Activated T-cell treated with anti-CD3 and anti-CD28 coated beads for 48 hours (primary cell): ENCODE measurements at regions not wholly inside any gene's neighbourhood (a gene's known extent, or its start where the extent isn't known, plus 50 kb on each side); places are given as distances from the start of the nearest gene placed in this dataset.

Experiments used
- DNase-seq: peaks from one replicate; pipeline ENCODE4 v3.0.0-alpha.2; 2020; ENCODE audit warnings: low read depth

DNA sequence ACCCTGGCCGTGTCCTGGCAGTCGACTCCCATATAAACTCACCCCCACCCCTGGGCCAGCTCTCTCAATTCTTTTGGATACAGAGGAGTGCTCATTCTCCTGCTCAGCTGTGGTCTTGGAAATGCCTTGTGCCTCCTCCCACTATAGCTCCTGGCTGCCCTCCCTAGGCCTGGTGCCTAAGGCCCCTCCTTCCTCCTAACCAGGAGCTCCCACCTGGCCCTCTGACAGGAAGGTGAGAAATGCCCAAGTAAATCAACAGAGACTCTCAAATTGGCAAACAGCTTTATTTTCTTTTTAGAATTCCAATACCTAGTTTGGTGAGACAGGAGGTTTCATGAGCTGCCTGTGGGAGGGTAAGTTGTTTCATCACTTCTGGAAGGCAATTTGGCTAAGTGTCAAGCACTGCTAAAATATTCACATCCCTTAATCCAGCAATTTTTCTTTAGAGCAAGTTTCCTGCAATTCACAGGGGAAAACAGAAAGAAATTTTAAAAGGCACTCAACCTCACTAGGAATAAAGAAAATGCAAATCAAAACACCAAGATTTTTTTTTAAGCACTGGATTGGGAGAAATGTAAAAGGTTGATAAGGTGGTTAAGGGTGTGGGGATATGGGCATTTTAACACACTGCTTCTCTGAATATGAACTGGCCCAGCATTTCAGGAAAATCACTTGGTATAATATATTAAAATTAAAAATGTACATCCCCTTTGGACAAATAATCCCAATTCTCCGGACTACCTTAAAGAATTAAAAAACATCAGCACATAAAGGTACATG, 209.7 kb upstream of the ARHGAP20 start:
- DNase-seq = no peak

DNA sequence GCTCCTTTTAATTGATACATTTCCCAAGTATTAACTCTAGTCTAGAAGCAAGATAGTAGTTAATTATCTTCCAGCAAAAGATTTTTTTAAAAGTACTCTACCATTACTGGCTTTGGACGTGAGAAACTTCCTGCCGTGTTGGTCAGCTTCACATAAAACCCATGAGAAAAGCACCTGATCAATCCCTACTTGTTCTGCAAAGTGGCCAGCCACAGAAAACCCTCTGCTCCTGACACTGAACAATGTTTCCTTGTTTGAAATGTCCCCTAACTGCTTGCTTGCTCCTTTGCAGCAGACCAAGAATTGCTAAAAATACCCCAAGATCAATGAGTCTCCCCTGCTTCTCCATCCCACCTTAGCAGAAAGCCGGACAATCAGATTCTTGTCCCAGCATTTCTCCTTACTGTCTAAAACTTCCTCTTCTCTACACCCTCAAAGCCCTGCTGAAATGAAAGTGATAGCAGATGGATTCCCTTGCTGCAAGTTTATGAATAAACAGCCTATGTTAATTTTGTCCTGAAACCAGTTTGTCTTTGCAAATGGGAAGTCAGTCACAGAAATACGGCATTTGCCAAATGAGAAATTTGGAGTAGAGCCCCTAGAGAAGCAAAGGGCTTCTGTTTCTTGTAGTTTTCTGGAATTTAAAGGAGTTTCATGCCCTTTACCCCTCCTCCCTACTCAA, 207.1 kb upstream of the ARHGAP20 start:
- DNase-seq = no peak

DNA sequence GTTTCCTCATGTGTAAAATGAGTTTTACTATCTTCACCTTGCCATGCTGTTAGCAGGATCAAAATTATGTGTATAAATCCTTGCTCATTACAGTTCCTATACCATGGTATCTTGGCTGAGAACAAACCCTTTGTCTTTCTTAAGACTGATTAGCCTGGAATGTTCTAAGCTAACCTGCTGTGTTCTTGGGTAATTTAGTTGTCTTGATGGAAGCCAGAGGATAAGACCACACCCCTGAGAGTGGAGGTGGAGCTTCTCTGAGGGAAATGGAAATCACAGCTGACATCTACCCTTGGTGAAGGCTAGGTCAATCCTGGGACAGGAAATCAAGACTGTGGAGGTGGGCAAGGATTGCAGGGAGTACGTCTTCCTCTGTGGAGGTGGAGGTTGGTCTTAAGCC, 206.1 kb upstream of the ARHGAP20 start:
- DNase-seq = no peak

DNA sequence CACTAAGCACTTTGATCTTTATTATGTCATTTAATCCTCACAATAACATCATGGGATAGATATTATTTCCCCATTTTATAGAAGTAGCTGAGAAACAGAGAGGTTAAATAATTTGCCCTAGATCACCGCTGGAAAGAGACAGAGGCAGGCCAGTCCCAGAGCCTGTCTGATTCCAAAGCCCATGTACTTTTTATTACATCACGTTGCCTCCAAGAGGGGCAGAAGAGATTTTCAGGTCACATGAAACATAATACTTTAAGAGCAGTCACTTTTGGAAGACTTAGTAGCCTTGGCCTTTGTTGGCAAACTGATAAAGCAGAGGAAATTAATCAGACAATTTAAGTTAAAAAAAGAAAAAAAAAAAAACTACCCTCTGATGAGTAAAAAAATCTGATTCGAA, 200.2 kb upstream of the ARHGAP20 start:
- DNase-seq = no peak

GRCh38 chr11:110910384-110910783, 198.1 kb upstream of the ARHGAP20 start:
- no peak for DNase-seq

DNA sequence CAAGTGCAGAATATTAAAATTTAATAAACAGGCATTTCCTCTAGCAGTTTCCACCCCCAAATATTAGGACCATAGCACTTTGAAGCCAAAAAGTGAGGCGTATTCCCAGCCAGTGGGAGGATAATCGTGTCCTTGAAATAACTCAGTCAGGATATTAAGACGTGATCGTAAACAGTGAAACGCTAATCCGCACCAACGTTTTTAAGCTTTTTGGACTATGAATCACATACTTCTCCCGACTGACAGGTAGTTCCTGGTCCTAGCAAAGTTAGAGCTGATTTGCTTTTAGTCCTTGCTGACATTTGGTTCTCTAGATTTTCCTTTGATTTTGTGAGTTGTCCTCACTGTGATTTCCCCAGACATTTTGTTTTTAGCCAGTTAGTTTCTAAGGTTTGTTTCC, 197.1 kb upstream of the ARHGAP20 start:
- no peak for DNase-seq

DNA sequence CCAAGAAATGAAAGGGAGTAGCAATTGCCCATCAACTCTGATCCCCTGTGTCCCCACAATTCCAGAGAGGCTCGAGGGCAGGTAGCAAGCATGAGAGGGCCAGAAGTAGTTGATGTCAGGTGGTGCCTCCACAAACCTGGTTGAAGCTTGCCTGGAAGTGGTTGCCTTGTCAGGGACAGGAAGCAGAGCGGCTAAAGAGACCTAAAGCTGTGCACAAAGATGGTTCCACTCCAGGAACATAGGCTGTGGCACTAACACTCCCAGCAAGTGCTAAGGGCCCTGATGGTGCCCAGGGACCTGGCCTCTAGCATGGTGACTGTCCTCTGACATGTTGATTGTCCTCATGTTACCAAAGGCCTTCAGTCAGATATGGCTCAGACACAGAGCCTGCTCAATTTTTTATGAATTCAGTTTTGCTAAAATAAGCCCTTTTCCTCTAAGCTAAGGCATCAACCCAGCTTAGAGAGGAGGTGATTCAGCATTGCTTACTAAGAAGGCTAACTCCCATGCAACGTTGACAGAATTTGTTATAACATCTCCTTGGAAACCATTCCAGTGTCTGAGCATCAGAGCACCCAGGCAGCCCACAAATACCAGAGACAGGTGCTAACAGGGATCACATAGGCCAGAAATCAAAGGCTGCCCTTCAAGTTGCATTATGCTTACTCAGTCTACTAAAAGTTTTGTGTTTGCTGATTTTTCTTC, 196.3 kb upstream of the ARHGAP20 start:
- no peak for DNase-seq

DNA sequence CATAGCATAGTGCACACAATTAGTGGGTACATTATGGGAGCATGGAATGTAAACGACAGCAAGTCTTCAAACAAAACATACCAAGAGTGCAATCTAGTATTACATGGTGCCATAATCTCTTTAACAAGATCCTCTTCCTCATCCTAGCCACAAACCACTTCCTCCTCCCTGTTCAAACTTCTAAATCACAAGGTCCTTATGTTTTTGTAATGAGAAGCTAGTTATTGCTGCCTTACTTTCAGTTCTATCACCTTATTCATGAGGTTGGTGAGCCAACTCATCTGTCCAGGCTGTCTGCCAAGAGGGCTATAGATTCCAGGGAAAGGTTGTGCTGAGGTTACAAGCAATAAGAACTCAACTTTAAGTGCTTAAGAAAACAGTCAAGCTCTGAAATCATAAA, 195.4 kb upstream of the ARHGAP20 start:
- DNase-seq = no peak

DNA sequence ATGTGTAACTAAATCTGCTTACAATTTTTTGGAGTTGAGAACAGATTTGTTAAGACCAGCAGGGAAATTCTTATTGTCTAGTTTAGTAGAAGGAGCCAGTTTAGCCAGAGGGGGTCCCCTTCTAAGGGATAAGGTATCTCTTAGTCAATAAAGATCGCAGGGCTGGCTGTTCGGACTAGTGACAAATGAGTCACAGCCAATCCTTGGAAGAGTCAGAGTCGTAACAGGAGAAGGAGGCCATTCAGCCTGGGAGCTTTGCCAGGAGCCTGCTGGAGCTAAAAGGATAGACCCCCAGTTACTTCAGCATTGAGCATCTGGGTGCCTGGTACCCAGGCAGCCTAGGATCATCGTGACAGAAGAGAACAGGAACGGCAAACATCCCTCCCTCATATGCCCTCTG, 191.6 kb upstream of the ARHGAP20 start:
- no peak for DNase-seq

DNA sequence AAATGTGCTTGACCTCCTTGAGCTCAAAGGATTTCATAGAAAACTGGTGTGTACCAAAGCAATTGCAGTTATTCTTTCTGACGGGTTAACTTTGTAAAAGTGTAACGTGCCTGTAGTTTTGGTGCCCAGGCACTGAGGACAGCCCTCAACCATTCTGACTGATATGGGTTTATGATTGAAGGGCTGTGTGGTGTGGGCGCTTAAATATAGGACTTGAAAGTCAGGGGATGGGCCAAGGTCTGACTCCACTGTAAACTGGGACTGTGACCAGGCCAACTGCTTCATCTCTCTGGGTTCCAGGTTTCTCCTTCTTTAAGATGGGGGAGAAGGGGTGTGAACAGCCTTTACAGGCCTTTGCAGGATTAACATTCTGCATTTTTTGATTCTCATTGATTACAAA, 191.1 kb upstream of the ARHGAP20 start:
- DNase-seq = no peak

DNA sequence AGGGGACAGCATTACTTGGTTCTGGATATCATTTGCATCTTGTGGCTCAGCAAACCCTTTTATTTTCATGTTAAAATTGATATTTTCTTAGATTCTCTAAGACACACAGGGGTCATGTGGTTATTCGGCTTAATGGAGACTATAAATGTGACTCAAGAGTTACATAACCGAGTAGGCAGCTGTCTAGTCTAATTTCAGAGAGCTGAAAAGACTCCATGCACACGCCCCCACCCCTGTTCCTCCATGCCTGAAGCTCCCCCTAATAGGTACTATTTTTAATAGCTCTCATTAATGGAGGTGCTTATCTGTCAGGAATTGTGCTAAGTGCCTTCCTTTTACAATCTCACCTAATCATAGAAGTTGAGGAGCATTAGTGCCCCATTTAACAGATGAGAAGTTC, 189.2 kb upstream of the ARHGAP20 start:
- DNase-seq = no peak

DNA sequence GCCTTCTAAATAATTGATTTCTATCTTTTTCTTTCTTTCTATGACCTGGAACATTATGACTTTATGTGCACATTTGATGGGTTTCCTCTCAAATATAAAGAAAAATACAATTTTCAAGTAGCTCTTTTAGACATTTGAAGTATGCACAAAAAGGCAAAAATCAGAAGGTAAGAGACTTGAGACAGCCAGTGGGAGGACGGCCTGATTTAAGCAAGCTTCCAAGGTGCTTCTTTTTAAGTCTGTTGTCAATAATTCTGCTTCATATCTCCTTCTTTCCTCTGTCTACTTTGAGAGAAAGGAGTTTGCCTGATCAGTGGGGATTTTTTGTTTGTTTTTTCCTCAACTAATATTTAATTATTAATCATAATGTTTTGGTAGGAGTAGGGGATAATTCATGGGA, 188.2 kb upstream of the ARHGAP20 start:
- no peak for DNase-seq

DNA sequence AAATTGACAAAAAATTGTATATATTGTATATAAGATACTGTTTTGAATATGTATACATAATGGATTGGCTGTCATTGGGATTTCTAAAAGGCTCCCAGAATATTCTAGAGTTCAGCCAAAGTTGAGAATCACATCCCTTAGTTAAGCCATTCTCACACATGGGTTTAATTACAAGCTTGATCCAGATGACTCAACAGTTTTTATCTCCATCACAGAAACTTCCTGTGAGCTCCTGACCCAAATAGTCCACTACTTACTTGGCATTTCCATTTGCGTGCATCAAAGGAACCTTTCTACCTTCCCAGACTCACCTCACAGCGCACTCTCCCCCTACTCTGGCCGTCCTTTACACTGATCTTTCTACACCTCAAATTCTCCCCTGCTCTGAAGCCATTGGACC, 184.8 kb upstream of the ARHGAP20 start:
- DNase-seq = no peak

GRCh38 chr11:110896358-110896757, 184.1 kb upstream of the ARHGAP20 start:
- no peak for DNase-seq

DNA sequence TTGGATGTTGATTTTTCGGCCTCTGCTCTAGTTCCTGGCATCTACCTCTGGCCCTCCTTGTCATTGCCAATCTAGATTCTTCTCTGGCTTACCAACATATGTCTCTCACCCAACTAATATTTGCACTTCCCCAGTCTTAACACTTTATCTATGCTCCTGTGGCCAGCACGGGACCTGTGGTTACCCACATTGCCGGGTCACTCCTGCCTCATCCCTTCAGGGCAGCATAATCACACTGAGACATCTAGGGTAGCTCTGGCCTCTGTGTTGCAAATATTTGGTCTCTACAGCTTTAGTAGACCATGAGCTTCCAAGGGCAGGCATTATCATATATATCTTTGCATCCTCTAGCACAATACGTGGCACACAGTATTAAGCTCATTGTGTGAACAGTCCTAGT, 182.0 kb upstream of the ARHGAP20 start:
- no peak for DNase-seq

DNA sequence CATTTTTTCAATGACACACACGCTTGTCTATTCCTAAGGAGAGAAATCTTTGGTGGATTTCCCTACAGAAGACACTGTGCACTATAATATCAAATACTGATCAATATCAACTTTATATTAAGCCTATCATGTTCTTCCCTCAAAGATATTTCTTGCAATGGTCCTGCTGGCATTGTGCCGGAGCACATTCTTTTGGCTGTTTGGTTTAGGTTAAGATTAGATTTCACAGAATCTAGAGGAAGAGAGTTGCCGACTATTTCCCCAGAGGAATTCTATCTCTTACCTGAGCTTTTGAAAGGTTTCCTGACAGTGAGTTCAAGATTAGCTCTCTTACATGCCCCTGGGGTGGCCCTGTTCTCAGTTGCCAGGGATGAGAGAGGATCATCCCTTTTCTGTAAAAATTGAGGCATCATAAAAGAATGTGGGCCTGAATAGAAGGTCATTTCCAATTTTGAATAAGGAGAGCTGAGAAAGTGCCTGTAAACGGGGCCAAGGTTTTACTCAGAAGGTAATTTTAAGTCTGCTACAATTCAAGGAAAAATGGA, 180.6 kb upstream of the ARHGAP20 start:
- DNase-seq = no peak

DNA sequence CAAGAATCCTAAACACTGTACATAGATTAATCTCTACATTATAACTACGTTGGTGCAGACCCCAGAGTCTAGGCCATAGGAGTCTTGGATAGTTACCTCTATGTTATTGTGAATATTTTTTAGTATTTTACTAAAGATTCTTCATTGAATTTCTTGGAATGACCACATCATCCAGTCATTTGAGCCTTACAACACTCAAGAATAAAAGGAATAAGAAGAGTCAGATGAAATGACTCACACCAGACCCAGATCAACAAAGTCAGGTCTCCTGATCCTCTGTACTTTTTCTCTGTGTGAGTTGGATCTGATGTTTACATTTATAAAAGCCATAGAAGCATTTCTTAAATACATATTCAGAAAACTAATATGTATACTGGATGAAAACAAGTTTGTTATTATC, 179.2 kb upstream of the ARHGAP20 start:
- no peak for DNase-seq

GRCh38 chr11:110890995-110891394, 178.8 kb upstream of the ARHGAP20 start:
- DNase-seq = no peak

DNA sequence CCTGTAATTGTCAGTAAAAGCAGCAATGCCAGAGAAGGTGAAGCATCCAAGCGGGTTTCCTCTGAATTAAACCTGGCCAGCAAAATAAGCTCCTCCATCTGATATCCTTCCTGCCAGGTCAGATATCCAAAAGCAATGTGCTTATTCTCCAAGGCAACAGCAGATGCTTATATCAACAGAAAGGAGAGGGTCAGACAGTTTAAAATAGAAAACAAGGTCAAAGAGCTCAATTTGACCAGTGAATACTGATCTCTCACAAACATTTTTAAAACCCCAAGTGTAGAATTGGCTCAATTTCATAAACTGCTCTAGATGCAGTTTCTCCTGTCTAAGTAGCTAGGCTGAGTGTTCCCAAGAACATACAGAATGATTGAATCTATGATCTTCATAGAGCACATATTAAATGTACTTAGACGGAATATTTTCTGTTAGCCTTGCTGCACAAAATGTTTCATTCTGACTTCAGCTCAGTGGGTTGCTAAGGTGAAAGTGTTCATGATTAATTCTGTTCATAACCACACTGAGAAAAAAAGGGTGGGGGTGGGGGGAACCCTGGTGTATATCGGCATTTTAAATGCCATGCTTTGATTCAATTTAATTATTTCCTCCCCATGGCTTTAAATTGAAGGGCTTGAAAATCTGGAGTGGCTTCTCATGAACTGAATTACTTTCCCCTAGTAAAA, 174.2 kb upstream of the ARHGAP20 start:
- DNase-seq = no peak

DNA sequence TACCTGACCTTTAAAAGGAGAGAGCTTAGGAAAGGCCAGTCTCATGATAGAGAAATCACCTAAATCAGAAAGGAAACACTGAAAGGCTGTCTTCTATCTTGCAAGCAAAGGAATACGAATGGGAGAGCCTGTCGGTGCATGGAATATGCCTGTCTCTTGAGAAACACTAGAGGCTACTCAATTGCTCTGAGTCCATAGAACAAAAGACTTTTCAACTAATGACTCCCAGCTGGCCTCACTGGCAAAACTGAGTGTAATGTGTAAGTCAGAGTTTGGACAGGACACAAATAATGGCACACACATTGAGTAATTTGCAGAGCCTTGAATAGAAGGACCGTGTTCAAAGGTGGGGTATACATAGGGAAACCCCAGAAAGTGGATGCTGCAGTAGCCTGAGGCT, 171.0 kb upstream of the ARHGAP20 start:
- DNase-seq = no peak

DNA sequence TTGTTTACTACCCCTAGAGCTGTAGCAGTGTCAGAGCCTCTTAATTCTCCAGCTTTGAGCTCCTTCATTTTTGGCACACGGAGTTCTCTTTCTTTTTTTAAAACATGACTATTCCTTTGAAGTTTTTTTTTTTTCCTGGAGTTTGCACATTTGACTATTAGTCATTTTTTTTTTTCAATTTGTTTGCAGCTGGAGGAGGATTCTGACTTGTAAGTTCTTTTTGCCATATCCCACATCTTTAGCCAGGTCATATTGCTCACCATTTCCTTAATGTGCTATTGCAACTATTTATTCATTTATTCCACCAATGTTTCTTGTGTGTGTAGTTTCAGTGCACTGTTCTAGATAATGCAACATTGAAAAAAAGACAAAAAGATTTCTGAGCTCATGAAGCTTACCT, 166.3 kb upstream of the ARHGAP20 start:
- DNase-seq = no peak

DNA sequence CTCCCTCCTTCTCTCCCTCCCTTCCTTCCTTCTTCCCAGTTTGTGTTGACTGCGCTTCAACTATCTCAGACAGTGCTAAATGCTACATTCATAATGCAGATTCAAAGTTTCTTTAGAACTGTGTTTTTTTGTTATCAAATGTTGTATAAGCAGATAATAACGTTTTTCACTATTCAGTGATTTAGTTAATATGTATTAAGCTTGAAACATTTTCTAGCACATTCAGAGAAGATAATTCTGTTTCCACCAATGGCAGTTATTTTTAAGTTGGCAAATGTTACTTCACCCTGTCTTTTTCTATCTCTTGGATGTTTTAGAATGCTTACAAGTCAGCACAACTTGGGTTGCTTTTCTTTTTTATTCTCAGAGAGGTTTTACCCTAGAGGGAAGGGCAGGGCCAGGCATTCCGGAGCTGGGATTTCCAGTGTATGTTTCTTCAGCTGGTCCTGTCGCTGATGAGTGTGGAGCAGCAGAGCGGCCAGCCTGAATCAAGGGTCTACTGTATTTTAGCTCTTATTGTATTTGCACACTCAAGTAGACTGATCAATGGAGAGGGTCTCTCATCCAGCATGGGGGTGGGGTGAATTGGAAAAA, 162.3 kb upstream of the ARHGAP20 start:
- no peak for DNase-seq
